Fibroblast of lung (primary cell): ENCODE measurements at regions not wholly inside any gene's neighbourhood (a gene's known extent, or its start where the extent isn't known, plus 50 kb on each side); places are given as distances from the start of the nearest gene placed in this dataset.
A peak's percentile ranks its signal among the peaks of the same experiment; 100 is the strongest.

Source experiments
- DNase-seq, 2 donors: peaks; one replicate each; pipeline versions ENCODE4 v3.0.0 to v3.0.0-alpha.2; 2010; ENCODE audit warnings: low read depth in 2 of 2
- H2AFZ ChIP-seq: 2 replicates; pipeline ENCODE4 v1.5.1; 2012; ENCODE audit warnings: low read length, control low read depth, inconsistent platforms
- H3K27ac ChIP-seq: 2 replicates; pipeline ENCODE4 v1.5.1; 2011; ENCODE audit warnings: low read length, control low read depth; ENCODE audit not compliant: insufficient read depth
- H3K27me3 ChIP-seq: 2 replicates; pipeline ENCODE4 v1.5.1; 2011; ENCODE audit warnings: mild to moderate bottlenecking, low read length; ENCODE audit not compliant: control insufficient read depth, insufficient read depth
- H3K36me3 ChIP-seq: 2 replicates; pipeline ENCODE4 v1.5.1; 2011; ENCODE audit warnings: low read length; ENCODE audit not compliant: control insufficient read depth, insufficient read depth
- H3K4me1 ChIP-seq: 2 replicates; pipeline ENCODE4 v1.5.1; 2011; ENCODE audit warnings: low read length; ENCODE audit not compliant: control insufficient read depth, insufficient read depth; ENCODE audit errors: extremely low read depth
- H3K4me2 ChIP-seq: 2 replicates; pipeline ENCODE4 v1.5.1; 2011; ENCODE audit warnings: low read length, control low read depth; ENCODE audit not compliant: insufficient read depth; ENCODE audit errors: extremely low read depth
- H3K4me3 ChIP-seq, 4 experiments: fragments of 200-600 bp in 1 of 4; sonication (generic) in 1 of 4; replicated peaks in 1 of 4; 2 replicates each; pipeline ENCODE4 v1.5.1; 2011 to 2016; ENCODE audit warnings: low read length in 4 of 4, low read depth in 3 of 4, mild to moderate bottlenecking in 3 of 4, control low read depth in 2 of 4, inconsistent platforms in 1 of 4, mixed read lengths in 1 of 4; ENCODE audit not compliant: insufficient read depth in 1 of 4; ENCODE audit errors: control extremely low read depth in 1 of 4
- H3K79me2 ChIP-seq: 2 replicates; pipeline ENCODE4 v1.5.1; 2012; ENCODE audit warnings: mild to moderate bottlenecking, low read length, inconsistent platforms; ENCODE audit not compliant: control insufficient read depth, insufficient read depth
- H3K9ac ChIP-seq: 2 replicates; pipeline ENCODE4 v1.5.1; 2011; ENCODE audit warnings: mild to moderate bottlenecking, low read length, control low read depth; ENCODE audit not compliant: insufficient read depth
- H3K9me3 ChIP-seq: 2 replicates; pipeline ENCODE4 v1.5.1; 2012; ENCODE audit warnings: low read depth, low read length; ENCODE audit not compliant: control insufficient read depth, insufficient read depth
- H4K20me1 ChIP-seq: 2 replicates; pipeline ENCODE4 v1.5.1; 2011; ENCODE audit warnings: low read length; ENCODE audit not compliant: control insufficient read depth, insufficient read depth; ENCODE audit errors: extremely low read depth
- EZH2 ChIP-seq: IDR thresholded peaks from 2 replicates; pipeline ENCODE4 v1.5.1; 2012; ENCODE audit warnings: low read length, control low read depth, mild to moderate bottlenecking; ENCODE audit errors: missing control alignments
- TF ChIP-seq, protein P1 (sequence below), 2 donors: IDR thresholded peaks in 1 of 2; conservative IDR thresholded peaks in 1 of 2; 1 replicate in 1 of 2; 2 replicates in 1 of 2; pipeline ENCODE4 v1.5.1; 2011 to 2012; ENCODE audit warnings: low read length in 2 of 2, control low read depth in 1 of 2, inconsistent platforms in 1 of 2, low read depth in 1 of 2, mild to moderate bottlenecking in 1 of 2

DNA sequence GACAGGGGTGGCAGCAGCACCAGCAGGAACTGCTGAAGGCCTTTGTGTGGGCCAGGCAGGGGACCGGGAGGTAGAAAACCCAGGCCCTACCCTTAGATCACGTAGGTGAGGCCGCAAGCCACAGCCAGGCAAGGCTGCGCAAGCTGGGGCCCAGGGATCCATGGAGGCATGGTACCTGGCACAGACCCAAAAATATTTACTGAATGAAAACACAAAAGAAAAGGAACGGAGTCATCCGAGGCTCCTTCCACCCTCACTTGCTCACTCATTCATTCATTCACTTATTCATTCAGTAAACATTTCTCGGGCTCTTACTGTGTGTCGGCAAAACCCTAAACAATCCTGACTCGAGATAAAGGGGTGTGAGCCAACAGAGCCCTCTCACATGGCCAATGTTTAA lies 102.3 kb downstream of the BCOR start:
- H3K4me1 ChIP-seq = no peaks in the 10 kb centered on the region
- no peak for DNase-seq

DNA sequence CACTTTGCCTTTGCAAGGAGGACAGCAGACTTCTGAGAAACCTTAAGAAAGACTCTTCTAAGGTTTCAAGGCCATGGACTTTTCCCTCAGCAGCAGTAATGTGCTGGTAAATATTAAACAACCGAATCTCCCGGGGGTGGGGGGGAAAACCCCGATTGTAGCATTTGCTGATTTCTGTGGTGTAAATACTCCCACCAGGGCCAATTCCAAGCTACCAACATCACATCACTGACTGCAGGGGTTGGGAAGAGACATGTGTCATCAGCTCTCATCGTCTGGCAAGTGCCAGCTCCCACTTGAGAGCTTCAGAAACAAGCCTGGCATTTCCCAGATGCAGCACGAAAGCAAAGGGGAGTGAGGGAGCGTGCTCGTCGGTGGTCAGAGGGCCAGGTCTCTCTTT lies 101.2 kb downstream of the BCOR start:
- TF ChIP-seq, protein P1, sequence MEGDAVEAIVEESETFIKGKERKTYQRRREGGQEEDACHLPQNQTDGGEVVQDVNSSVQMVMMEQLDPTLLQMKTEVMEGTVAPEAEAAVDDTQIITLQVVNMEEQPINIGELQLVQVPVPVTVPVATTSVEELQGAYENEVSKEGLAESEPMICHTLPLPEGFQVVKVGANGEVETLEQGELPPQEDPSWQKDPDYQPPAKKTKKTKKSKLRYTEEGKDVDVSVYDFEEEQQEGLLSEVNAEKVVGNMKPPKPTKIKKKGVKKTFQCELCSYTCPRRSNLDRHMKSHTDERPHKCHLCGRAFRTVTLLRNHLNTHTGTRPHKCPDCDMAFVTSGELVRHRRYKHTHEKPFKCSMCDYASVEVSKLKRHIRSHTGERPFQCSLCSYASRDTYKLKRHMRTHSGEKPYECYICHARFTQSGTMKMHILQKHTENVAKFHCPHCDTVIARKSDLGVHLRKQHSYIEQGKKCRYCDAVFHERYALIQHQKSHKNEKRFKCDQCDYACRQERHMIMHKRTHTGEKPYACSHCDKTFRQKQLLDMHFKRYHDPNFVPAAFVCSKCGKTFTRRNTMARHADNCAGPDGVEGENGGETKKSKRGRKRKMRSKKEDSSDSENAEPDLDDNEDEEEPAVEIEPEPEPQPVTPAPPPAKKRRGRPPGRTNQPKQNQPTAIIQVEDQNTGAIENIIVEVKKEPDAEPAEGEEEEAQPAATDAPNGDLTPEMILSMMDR (conservative IDR thresholded peaks at IDR 0.05 in 1 of 2, IDR thresholded peaks at IDR 0.05 in 1 of 2; ENCODE audit: low read depth in 1 of 2, low read length in 2 of 2) = no peak
- no peak for TF ChIP-seq EZH2
- DNase-seq = no peak
- Histone ChIP-seq H3K4me3 (no peak overlapping the region), H3K79me2 (no peaks in the 10 kb centered on the region), H3K9me3 (no peaks in the 10 kb centered on the region), H2AFZ (no peak overlapping the region), H3K27ac (no peak overlapping the region), H3K36me3 (no peaks in the 10 kb centered on the region), H3K4me2 (no peak overlapping the region), H4K20me1 (no peaks in the 10 kb centered on the region), H3K4me1 (no peaks in the 10 kb centered on the region), H3K27me3 (no peaks in the 10 kb centered on the region), H3K9ac (no peak overlapping the region)

More for the DNA sequence above, 102.3 kb downstream of the BCOR start:
- Histone ChIP-seq H3K4me2 (no peak overlapping the region), H3K27me3 (no peaks in the 10 kb centered on the region), H3K9ac (no peak overlapping the region), H3K79me2 (no peaks in the 10 kb centered on the region), H3K36me3 (no peaks in the 10 kb centered on the region), H4K20me1 (no peaks in the 10 kb centered on the region), H2AFZ (no peak overlapping the region), H3K9me3 (no peaks in the 10 kb centered on the region), H3K27ac (no peak overlapping the region), H3K4me3 (no peak overlapping the region)
- no peak for TF ChIP-seq EZH2
- TF ChIP-seq, protein P1 (conservative IDR thresholded peaks at IDR 0.05 in 1 of 2, IDR thresholded peaks at IDR 0.05 in 1 of 2; ENCODE audit: low read depth in 1 of 2, low read length in 2 of 2) = no peak

- H3K27me3 ChIP-seq = no peaks in the 10 kb centered on the region
- TF ChIP-seq EZH2 = no peak
- TF ChIP-seq, protein P1 (conservative IDR thresholded peaks at IDR 0.05 in 1 of 2, IDR thresholded peaks at IDR 0.05 in 1 of 2; ENCODE audit: low read depth in 1 of 2, low read length in 2 of 2) = no peak
- no peak overlapping the region for H3K4me2 ChIP-seq
- no peaks in the 10 kb centered on the region for H3K9me3 ChIP-seq
- no peak overlapping the region for H3K27ac ChIP-seq
- H3K36me3 ChIP-seq = no peaks in the 10 kb centered on the region
- no peaks in the 10 kb centered on the region for H3K4me1 ChIP-seq
- no peaks in the 10 kb centered on the region for H4K20me1 ChIP-seq
- no peak overlapping the region for H2AFZ ChIP-seq
- DNase-seq = peak in 1 of 2 donors; percentile 20
- H3K79me2 ChIP-seq = no peaks in the 10 kb centered on the region
- H3K4me3 ChIP-seq = no peak overlapping the region
- no peak overlapping the region for H3K9ac ChIP-seq
These were observed 98.9 kb downstream of the BCOR start for GRCh38 chrX:39998636-39999406.
